ENCODE measurements at regions not wholly inside any gene's neighbourhood (a gene's known extent, or its start where the extent isn't known, plus 50 kb on each side); places are given as distances from the start of the nearest gene placed in this dataset.

DNA sequence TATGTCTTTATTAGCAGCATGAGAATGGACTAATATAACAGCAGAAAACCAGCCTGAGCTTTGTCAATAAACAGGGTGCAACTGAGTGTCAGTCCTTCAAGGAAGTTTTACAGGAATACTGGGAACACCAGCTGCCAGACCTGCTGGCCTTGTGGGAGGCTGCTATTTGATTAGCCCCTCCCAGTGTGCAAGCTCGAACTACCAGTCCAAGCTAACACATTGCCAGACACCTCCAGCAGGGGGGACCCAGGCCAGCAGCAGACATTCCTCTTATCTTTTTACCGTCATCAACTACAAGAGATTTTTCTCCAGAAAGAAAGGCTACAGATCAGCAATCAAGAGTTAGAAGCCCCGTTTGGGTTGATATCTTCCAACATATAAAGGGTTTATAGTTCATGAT lies 942.8 kb upstream of the TENM4 start:
- Histone ChIP-seq H3K4me3 (ENCODE audit: low read length in 3 of 3) (no peak overlapping the region), H3K27ac (ENCODE audit: low read depth, low read length) (no peak overlapping the region), H3K9me3 (ENCODE audit: control insufficient read depth in 3 of 3, low read length in 3 of 3) (no peaks in the 10 kb centered on the region), H3K36me3 (ENCODE audit: control insufficient read depth in 3 of 3, insufficient read depth in 3 of 3, low read length in 3 of 3) (no peaks in the 10 kb centered on the region), H3K4me1 (ENCODE audit: control insufficient read depth in 3 of 3, insufficient read depth in 3 of 3, low read length in 3 of 3) (no peaks in the 10 kb centered on the region), H3K27me3 (ENCODE audit: control insufficient read depth in 3 of 3, insufficient read depth in 3 of 3, low read length in 3 of 3) (no peaks in the 10 kb centered on the region), H3K9ac (ENCODE audit: low read depth in 1 of 3, low read length in 3 of 3) (no peak overlapping the region)

DNA sequence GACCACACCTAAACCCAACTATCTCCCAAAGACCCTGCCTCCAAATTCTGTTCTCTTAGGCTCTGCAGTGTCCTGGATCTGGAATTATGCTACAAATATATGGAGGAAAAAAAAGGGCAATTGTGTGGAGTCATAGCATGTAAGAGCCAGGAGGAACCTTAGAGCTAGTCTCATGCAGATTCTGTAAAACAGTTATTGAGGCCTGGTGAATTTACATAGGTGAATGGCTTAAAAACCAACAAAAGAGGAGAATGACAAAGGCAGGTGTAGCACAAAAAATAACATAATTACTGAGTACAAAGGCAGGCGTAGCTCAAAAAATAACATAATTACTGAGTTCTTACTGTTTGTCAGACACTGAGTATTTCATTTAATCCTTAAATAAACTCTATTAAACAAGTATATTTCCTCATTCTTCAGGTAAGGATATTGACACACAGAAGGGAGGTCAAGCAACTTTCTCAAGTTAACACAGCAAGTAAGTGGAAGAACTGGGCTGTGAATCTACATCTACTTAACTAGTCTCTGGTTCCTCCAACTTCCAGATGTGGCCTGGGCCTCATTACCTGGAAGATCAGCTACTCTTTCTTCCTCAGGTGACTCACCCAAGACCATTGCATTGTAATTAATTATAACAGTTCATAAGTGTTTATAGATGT lies 938.9 kb upstream of the TENM4 start:
- Histone ChIP-seq H3K27me3 (ENCODE audit: control insufficient read depth in 3 of 3, insufficient read depth in 3 of 3, low read length in 3 of 3) (no peaks in the 10 kb centered on the region), H3K4me3 (ENCODE audit: low read length in 3 of 3) (no peak overlapping the region), H3K36me3 (ENCODE audit: control insufficient read depth in 3 of 3, insufficient read depth in 3 of 3, low read length in 3 of 3) (no peaks in the 10 kb centered on the region), H3K4me1 (ENCODE audit: control insufficient read depth in 3 of 3, insufficient read depth in 3 of 3, low read length in 3 of 3) (no peaks in the 10 kb centered on the region), H3K27ac (ENCODE audit: low read depth, low read length) (no peak overlapping the region), H3K9me3 (ENCODE audit: control insufficient read depth in 3 of 3, low read length in 3 of 3) (no peaks in the 10 kb centered on the region), H3K9ac (ENCODE audit: low read depth in 1 of 3, low read length in 3 of 3) (no peak overlapping the region)

DNA sequence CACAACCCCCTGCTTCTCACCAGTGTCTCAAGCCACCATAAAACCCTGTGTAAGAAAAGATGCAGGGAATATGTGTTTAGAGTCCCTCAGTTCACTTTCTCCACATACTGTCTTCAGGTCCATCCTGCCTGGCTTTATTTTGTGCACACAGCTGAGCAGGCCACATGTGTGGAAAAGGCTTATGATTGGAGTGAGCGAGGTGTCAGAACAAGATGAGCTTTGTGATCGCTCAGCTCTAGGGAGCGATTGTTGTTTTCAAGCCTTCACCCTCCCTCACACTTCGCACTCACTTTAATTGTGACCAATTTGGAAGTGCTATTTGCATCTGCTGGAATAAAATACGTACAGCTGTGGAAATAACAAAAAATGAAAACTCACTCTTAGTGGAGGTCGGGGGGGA lies 931.1 kb upstream of the TENM4 start:
- H3K27ac ChIP-seq (ENCODE audit: low read depth, low read length) = no peak overlapping the region
- no peaks in the 10 kb centered on the region for H3K4me1 ChIP-seq (ENCODE audit: control insufficient read depth in 3 of 3, insufficient read depth in 3 of 3, low read length in 3 of 3)
- no peak overlapping the region for H3K9ac ChIP-seq (ENCODE audit: low read depth in 1 of 3, low read length in 3 of 3)

DNA sequence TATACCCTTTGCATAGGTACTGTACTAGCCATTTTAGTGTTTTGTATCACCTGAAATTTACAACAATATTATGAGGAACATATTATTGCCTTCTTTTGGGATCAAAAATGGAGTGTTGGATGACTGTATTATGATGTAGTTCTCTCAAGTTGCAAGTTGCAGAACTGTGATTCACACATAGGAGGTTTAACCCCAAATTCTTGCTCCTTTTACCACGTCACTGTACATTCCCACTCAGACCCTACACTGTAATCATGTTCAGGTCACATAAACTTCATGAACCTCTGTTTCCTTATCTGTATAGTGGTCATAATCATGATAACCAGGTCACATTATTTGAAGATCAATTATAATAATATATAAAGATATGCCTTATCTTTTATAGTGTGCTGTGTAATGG lies 925.1 kb upstream of the TENM4 start:
- Histone ChIP-seq H3K27ac (ENCODE audit: low read depth, low read length) (no peak overlapping the region), H3K9ac (ENCODE audit: low read depth in 1 of 3, low read length in 3 of 3) (no peak overlapping the region), H3K27me3 (ENCODE audit: control insufficient read depth in 3 of 3, insufficient read depth in 3 of 3, low read length in 3 of 3) (no peaks in the 10 kb centered on the region), H3K36me3 (ENCODE audit: control insufficient read depth in 3 of 3, insufficient read depth in 3 of 3, low read length in 3 of 3) (no peaks in the 10 kb centered on the region), H3K4me3 (ENCODE audit: low read length in 3 of 3) (no peak overlapping the region), H3K9me3 (ENCODE audit: control insufficient read depth in 3 of 3, low read length in 3 of 3) (no peaks in the 10 kb centered on the region), H3K4me1 (ENCODE audit: control insufficient read depth in 3 of 3, insufficient read depth in 3 of 3, low read length in 3 of 3) (no peaks in the 10 kb centered on the region)

More for the DNA sequence above, 931.1 kb upstream of the TENM4 start:
- H3K9me3 ChIP-seq (ENCODE audit: control insufficient read depth in 3 of 3, low read length in 3 of 3) = no peaks in the 10 kb centered on the region
- no peaks in the 10 kb centered on the region for H3K27me3 ChIP-seq (ENCODE audit: control insufficient read depth in 3 of 3, insufficient read depth in 3 of 3, low read length in 3 of 3)
- no peak overlapping the region for H3K4me3 ChIP-seq (ENCODE audit: low read length in 3 of 3)
- H3K36me3 ChIP-seq (ENCODE audit: control insufficient read depth in 3 of 3, insufficient read depth in 3 of 3, low read length in 3 of 3) = no peaks in the 10 kb centered on the region

DNA sequence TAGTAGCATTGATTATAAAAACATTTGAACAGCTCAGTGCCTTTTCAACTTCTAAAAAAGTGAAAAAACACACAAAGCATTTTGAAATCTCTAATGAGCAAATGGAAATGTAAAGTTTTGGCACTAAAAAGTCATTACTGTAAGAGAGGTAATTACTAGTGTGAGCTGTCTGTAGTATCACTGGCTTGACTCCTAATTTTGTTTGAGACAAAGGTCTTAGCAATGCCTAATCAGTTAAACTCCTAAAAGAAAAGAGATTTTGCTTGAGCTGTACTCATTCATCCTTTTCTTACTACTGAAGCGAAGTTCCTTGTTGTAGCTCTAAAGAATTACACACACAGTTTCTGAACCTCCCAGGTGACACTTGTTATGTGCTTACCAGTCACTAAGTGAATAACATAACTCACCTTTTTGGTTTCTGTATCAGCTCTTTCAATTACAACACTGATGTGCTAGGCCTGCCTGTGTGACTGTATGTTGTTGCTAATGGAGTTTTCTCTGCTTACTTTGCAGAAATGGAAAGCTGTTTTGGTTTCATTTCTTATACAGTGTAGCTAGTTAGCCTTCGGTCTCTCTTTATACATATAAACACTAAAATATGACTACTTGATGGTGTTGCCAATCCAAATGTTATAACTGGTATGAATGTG lies 924.4 kb upstream of the TENM4 start:
- Histone ChIP-seq H3K27me3 (ENCODE audit: control insufficient read depth in 3 of 3, insufficient read depth in 3 of 3, low read length in 3 of 3) (no peaks in the 10 kb centered on the region), H3K4me1 (ENCODE audit: control insufficient read depth in 3 of 3, insufficient read depth in 3 of 3, low read length in 3 of 3) (no peaks in the 10 kb centered on the region), H3K9ac (ENCODE audit: low read depth in 1 of 3, low read length in 3 of 3) (no peak overlapping the region), H3K27ac (ENCODE audit: low read depth, low read length) (no peak overlapping the region), H3K4me3 (ENCODE audit: low read length in 3 of 3) (no peak overlapping the region), H3K9me3 (ENCODE audit: control insufficient read depth in 3 of 3, low read length in 3 of 3) (no peaks in the 10 kb centered on the region), H3K36me3 (ENCODE audit: control insufficient read depth in 3 of 3, insufficient read depth in 3 of 3, low read length in 3 of 3) (no peaks in the 10 kb centered on the region)

DNA sequence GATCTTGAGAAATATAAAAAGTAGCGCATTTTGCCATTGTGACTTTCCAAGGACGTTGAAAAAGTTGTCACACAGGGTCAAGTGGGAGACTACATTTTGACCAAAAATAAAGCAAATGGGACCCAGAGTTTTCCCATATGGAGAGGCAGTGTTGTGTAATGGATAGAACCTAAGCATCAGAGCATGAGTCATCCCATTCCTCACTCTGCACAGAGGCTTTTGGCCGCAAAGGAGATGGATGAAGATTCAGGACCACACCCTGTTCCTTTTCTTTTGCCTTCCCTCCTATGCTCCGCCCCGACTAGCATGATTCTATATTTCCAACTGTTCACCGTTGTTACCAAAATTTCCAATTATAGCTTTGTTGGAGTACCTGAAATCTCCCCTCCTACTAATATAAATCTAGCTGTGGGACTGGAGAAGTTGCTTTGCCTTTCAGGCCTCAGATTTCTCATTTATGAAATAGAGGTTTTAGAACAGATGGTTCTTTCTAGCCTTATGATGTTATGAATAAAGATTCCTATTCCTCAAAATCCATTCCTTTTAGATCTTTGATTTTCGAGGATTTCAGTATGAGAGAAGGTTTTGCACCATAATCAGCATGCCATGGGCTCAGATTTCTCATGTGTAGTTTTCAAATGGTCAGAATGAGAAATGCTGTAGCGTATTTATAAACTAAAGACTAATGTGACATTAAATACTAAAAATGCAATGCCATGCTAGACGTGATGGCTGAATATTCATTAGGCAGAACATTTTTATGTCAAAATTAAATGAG lies 921.9 kb upstream of the TENM4 start:
- no peaks in the 10 kb centered on the region for H3K27me3 ChIP-seq (ENCODE audit: control insufficient read depth in 3 of 3, insufficient read depth in 3 of 3, low read length in 3 of 3)
- no peak overlapping the region for H3K4me3 ChIP-seq (ENCODE audit: low read length in 3 of 3)
- no peak overlapping the region for H3K9ac ChIP-seq (ENCODE audit: low read depth in 1 of 3, low read length in 3 of 3)
- H3K4me1 ChIP-seq (ENCODE audit: control insufficient read depth in 3 of 3, insufficient read depth in 3 of 3, low read length in 3 of 3) = no peaks in the 10 kb centered on the region
- no peak overlapping the region for H3K27ac ChIP-seq (ENCODE audit: low read depth, low read length)
- H3K9me3 ChIP-seq (ENCODE audit: control insufficient read depth in 3 of 3, low read length in 3 of 3) = no peaks in the 10 kb centered on the region
- no peaks in the 10 kb centered on the region for H3K36me3 ChIP-seq (ENCODE audit: control insufficient read depth in 3 of 3, insufficient read depth in 3 of 3, low read length in 3 of 3)

DNA sequence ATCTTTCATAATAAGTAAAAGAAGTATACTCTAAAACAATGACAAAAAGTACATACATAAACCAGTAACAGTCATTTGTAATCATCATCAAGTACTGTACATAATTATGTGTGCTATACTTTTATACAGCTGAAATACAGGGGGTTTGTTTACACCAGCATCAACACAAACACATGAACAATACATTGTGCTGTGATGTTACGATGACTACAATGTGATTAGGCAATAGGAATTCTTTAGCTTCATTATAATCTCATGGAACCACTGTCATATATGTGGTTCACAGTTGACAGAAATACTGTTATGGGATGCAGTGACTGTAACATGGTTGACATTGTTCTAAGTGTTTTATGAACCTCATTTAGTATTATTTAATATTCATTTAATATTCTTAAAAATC lies 914.4 kb upstream of the TENM4 start:
- Histone ChIP-seq H3K27me3 (ENCODE audit: control insufficient read depth in 3 of 3, insufficient read depth in 3 of 3, low read length in 3 of 3) (no peaks in the 10 kb centered on the region), H3K27ac (ENCODE audit: low read depth, low read length) (no peak overlapping the region), H3K9me3 (ENCODE audit: control insufficient read depth in 3 of 3, low read length in 3 of 3) (no peaks in the 10 kb centered on the region), H3K4me1 (ENCODE audit: control insufficient read depth in 3 of 3, insufficient read depth in 3 of 3, low read length in 3 of 3) (no peaks in the 10 kb centered on the region), H3K9ac (ENCODE audit: low read depth in 1 of 3, low read length in 3 of 3) (no peak overlapping the region), H3K36me3 (ENCODE audit: control insufficient read depth in 3 of 3, insufficient read depth in 3 of 3, low read length in 3 of 3) (no peaks in the 10 kb centered on the region), H3K4me3 (ENCODE audit: low read length in 3 of 3) (no peak overlapping the region)

DNA sequence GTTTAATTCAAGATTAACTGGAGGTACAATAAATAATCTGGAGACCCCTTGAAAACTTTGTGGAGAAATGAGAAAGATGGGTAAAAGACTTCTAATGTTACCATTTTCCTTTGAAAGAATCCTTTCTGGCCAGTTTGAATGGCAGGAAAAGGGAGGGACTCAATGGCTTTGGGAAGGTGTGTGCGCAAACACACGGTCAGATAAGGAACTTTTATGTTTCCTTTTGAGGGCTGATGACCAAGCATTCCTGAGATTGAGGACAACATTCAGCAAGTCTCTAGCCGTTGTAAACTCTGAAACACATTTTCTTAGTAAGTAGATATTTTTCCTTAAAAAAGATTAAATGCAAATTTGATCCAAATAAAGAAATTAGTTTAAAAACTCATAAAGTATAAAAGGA lies 909.7 kb upstream of the TENM4 start:
- Histone ChIP-seq H3K9me3 (ENCODE audit: control insufficient read depth in 3 of 3, low read length in 3 of 3) (no peaks in the 10 kb centered on the region), H3K4me1 (ENCODE audit: control insufficient read depth in 3 of 3, insufficient read depth in 3 of 3, low read length in 3 of 3) (no peaks in the 10 kb centered on the region), H3K9ac (ENCODE audit: low read depth in 1 of 3, low read length in 3 of 3) (no peak overlapping the region), H3K4me3 (ENCODE audit: low read length in 3 of 3) (no peak overlapping the region), H3K27ac (ENCODE audit: low read depth, low read length) (no peak overlapping the region), H3K27me3 (ENCODE audit: control insufficient read depth in 3 of 3, insufficient read depth in 3 of 3, low read length in 3 of 3) (no peaks in the 10 kb centered on the region), H3K36me3 (ENCODE audit: control insufficient read depth in 3 of 3, insufficient read depth in 3 of 3, low read length in 3 of 3) (no peaks in the 10 kb centered on the region)

DNA sequence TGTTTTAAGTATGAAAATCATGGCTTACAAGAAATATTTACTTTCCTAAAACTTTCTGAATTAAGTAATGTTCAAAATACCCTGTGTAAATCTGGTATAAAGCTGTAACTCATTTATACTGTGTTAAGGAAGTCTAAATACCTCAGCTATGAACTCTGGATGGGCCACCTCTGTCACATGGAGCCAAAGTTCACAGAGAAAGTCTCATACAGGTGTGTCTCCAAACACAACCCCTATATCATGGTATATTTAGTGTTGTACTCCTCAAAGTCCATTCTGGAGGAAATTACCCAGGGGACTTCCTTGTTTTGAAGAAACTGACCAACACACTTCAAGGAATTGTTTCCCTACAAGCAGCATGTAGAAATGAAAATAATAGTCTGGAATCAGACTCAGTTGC lies 909.2 kb upstream of the TENM4 start:
- Histone ChIP-seq H3K36me3 (ENCODE audit: control insufficient read depth in 3 of 3, insufficient read depth in 3 of 3, low read length in 3 of 3) (no peaks in the 10 kb centered on the region), H3K4me3 (ENCODE audit: low read length in 3 of 3) (no peak overlapping the region), H3K4me1 (ENCODE audit: control insufficient read depth in 3 of 3, insufficient read depth in 3 of 3, low read length in 3 of 3) (no peaks in the 10 kb centered on the region), H3K27ac (ENCODE audit: low read depth, low read length) (no peak overlapping the region), H3K9ac (ENCODE audit: low read depth in 1 of 3, low read length in 3 of 3) (no peak overlapping the region), H3K9me3 (ENCODE audit: control insufficient read depth in 3 of 3, low read length in 3 of 3) (no peaks in the 10 kb centered on the region), H3K27me3 (ENCODE audit: control insufficient read depth in 3 of 3, insufficient read depth in 3 of 3, low read length in 3 of 3) (no peaks in the 10 kb centered on the region)

DNA sequence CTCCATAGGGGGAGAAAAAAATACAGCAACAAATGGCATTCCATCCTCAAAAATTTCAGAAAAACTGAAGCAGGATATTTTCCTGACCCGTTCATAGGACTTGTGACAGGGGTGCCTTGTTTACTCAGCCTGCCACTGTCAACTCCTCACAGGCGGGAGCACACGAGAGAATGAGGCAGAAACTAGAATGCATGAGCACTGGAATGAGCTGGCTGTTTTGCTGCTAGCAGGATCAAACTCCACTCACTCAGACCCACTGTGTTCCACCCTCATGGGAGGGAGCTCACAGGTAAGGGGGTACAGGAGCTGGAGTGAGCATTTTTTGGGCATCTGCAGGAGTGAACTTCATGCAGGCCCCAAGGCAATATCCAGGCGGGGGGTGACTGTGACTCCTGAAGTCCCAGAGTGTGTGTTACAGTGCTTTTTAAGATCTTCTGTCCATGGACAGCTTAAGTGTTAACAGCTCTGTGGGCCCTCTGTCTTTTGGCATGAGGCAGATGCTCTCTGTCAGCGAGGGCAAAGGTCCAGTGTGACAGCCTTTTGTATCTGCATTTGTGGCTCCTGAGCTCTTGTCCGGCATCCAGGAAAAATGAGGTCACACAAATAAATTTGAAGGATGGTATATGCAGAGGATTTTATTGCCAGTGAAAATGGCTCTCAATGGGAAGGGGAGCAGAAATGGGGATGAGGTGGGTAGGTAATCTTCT lies 905.7 kb upstream of the TENM4 start:
- Histone ChIP-seq H3K9ac (ENCODE audit: low read depth in 1 of 3, low read length in 3 of 3) (no peak overlapping the region), H3K4me1 (ENCODE audit: control insufficient read depth in 3 of 3, insufficient read depth in 3 of 3, low read length in 3 of 3) (no peaks in the 10 kb centered on the region), H3K36me3 (ENCODE audit: control insufficient read depth in 3 of 3, insufficient read depth in 3 of 3, low read length in 3 of 3) (no peaks in the 10 kb centered on the region), H3K4me3 (ENCODE audit: low read length in 3 of 3) (no peak overlapping the region), H3K27me3 (ENCODE audit: control insufficient read depth in 3 of 3, insufficient read depth in 3 of 3, low read length in 3 of 3) (no peaks in the 10 kb centered on the region), H3K9me3 (ENCODE audit: control insufficient read depth in 3 of 3, low read length in 3 of 3) (no peaks in the 10 kb centered on the region), H3K27ac (ENCODE audit: low read depth, low read length) (no peak overlapping the region)
